SK-N-SH (cell line): ENCODE measurements at regions not wholly inside any gene's neighbourhood (a gene's known extent, or its start where the extent isn't known, plus 50 kb on each side); places are given as distances from the start of the nearest gene placed in this dataset.

Experiments
- CTCF ChIP-seq: fragments of 200-600 bp; sonication (generic); IDR thresholded peaks from 2 replicates; pipeline ENCODE4 v1.6.1; 2017; ENCODE audit warnings: antibody characterized with exemption, mild to moderate bottlenecking, moderate library complexity
- EP300 ChIP-seq, 2 experiments: IDR thresholded peaks; 2 replicates each; pipeline versions ENCODE4 v1.4.0 to v1.6.1; 2012; ENCODE audit warnings: borderline replicate concordance in 1 of 2, low read depth in 1 of 2, low read length in 1 of 2
- GABPA ChIP-seq: IDR thresholded peaks from 2 replicates; pipeline ENCODE4 v1.4.0; 2012; ENCODE audit warnings: low read depth, mild to moderate bottlenecking
- NRF1 ChIP-seq: IDR thresholded peaks from 2 replicates; pipeline ENCODE4 v1.6.1; 2012; ENCODE audit warnings: low read depth, mild to moderate bottlenecking, low read length
- TAF1 ChIP-seq: IDR thresholded peaks from 2 replicates; pipeline ENCODE4 v1.6.1; 2012; ENCODE audit warnings: low read depth, mild to moderate bottlenecking, low read length, moderate library complexity, borderline replicate concordance
- USF1 ChIP-seq: IDR thresholded peaks from 2 replicates; pipeline ENCODE4 v1.4.0; 2012; ENCODE audit warnings: low read depth, borderline replicate concordance
- YY1 ChIP-seq: IDR thresholded peaks from 2 replicates; pipeline ENCODE4 v1.4.0; 2012; ENCODE audit warnings: low read depth, mild to moderate bottlenecking

- TF ChIP-seq NRF1: no peak
- no peak for TF ChIP-seq CTCF
- TF ChIP-seq USF1: no peak
- TF ChIP-seq GABPA: no peak
- TF ChIP-seq EP300 (IDR thresholded peaks at IDR 0.05; ENCODE audit: borderline replicate concordance in 1 of 2, low read depth in 1 of 2, low read length in 1 of 2): no peak
- no peak for TF ChIP-seq YY1
- no peak for TF ChIP-seq TAF1
Measured at GRCh38 chr5:125890511-125890931, 532.7 kb upstream of the GRAMD2B start.
